ENCODE measurements at regions not wholly inside any gene's neighbourhood (a gene's known extent, or its start where the extent isn't known, plus 50 kb on each side); places are given as distances from the start of the nearest gene placed in this dataset.

DNA sequence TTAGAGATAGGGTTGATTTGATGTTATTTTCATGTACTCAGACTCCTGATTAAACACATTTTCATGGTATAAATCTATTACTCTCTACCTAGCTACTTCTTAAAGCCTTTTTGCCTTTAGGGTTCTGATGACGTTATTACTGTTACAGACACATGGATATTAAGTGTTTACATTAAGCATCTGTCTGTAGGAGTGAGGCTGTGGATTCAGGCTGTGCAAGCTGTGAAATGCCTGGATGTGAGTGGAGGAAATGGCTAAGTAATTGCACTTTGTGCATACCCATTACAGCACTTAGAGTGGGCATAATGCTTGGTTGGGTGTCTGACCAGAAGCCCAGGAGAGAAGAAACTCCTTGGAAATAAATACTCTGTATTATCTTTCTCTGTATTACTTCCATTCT lies 186.8 kb downstream of the SNX18 start:
- TF ChIP-seq POLR2A (IDR thresholded peaks at IDR 0.05): no peak
- no peak for TF ChIP-seq CTCF (IDR thresholded peaks at IDR 0.05)
- 26 to 61% methylated on average over 1 of the region's 1 CpG for WGBS, 2 donors
- no peak for DNase-seq (ENCODE audit: low spot score in 2 of 2)
- intact Hi-C loops (cut with DNase I; ENCODE audit: low total_unique reads): no loop called here
- no peak overlapping the region for H3K4me3 ChIP-seq (ENCODE audit: low read depth, poor library complexity, severe bottlenecking)

DNA sequence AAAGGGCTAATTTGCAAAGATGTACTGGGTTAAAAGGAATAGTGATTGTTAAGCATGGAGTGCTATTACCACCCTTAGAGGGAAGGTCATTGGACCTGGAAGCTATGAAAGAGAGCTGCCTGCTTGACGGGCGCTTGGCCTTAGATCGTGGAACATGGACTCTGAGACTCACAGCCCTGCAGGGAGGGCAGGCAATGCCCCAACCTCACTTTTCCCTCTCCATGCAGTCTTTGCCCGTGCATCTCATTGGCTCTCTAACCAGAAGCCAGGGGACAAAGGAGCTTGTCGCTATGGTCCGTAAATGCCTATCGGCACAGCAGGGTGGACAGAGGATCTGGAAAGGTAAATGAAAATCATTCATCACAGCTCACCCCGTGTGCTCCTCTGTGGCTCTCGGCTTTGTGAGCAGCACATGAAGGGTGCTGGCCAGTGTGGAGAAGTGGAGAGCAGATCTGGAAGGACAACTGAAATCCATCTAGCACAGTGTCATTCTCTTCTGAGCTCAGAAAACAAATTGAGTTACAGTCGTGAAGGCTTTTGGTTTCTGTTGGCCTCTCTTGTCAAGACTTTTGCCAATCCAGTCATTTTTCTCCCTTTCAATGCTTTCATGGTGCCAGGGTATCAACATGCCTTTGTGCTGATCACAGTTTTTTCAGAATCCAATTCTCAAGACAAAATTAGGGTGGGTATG lies 186.2 kb downstream of the SNX18 start:
- WGBS, 2 donors: 66 to 83% methylated on average over 10 of the region's 10 CpGs
- intact Hi-C loops (cut with DNase I; ENCODE audit: low total_unique reads): no loop called here
- DNase-seq (ENCODE audit: low spot score in 2 of 2): no peak
- TF ChIP-seq POLR2A (IDR thresholded peaks at IDR 0.05) (no peak), CTCF (IDR thresholded peaks at IDR 0.05) (no peak)
- H3K4me3 ChIP-seq (ENCODE audit: low read depth, poor library complexity, severe bottlenecking): no peak overlapping the region

DNA sequence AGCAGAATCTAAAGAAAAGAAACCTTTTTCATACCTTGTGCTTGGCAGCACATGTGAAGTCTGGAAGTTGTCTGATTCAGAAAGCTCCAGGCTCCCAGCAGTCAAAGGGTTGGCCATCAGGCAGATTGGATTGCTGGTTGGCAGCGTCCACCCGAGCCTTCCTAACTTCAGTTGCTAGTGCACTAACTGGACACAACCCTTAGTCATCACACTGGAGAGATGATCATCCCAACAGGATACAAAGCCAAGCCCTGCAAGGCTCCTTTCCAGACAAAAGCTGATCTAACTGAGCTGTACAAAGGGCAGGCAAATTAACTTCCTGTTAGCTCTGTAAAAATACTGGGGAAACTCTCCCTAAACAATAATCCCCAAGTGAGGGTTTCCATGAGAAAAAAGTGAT lies 185.6 kb downstream of the SNX18 start:
- DNase-seq (ENCODE audit: low spot score in 2 of 2): peak in 1 of 2 donors; percentile 90
- intact Hi-C loops (cut with DNase I; ENCODE audit: low total_unique reads): no loop called here
- WGBS, 2 donors: 26 to 39% methylated on average over 2 of the region's 2 CpGs
- no peak overlapping the region for H3K4me3 ChIP-seq (ENCODE audit: low read depth, poor library complexity, severe bottlenecking)
- TF ChIP-seq POLR2A (IDR thresholded peaks at IDR 0.05) (no peak), CTCF (IDR thresholded peaks at IDR 0.05) (no peak)

GRCh38 chr5:54702470-54702869 lies 184.9 kb downstream of the SNX18 start:
- TF ChIP-seq CTCF (IDR thresholded peaks at IDR 0.05): no peak
- TF ChIP-seq POLR2A (IDR thresholded peaks at IDR 0.05): no peak
- no peak overlapping the region for H3K4me3 ChIP-seq (ENCODE audit: low read depth, poor library complexity, severe bottlenecking)
- intact Hi-C loops (cut with DNase I; ENCODE audit: low total_unique reads): no loop called here
- DNase-seq (ENCODE audit: low spot score in 2 of 2): no peak
- WGBS, 2 donors: 46 to 75% methylated on average over 1 of the region's 1 CpG

- TF ChIP-seq POLR2A (IDR thresholded peaks at IDR 0.05): no peak
- no peak for TF ChIP-seq CTCF (IDR thresholded peaks at IDR 0.05)
- H3K4me3 ChIP-seq (ENCODE audit: low read depth, poor library complexity, severe bottlenecking): no peak overlapping the region
- WGBS, 2 donors: 79 to 80% methylated on average over 5 of the region's 5 CpGs
- intact Hi-C loops (cut with DNase I; ENCODE audit: low total_unique reads): no loop called here
- DNase-seq (ENCODE audit: low spot score in 2 of 2): no peak
Measured at GRCh38 chr5:54700986-54701578, 183.5 kb downstream of the SNX18 start.

DNA sequence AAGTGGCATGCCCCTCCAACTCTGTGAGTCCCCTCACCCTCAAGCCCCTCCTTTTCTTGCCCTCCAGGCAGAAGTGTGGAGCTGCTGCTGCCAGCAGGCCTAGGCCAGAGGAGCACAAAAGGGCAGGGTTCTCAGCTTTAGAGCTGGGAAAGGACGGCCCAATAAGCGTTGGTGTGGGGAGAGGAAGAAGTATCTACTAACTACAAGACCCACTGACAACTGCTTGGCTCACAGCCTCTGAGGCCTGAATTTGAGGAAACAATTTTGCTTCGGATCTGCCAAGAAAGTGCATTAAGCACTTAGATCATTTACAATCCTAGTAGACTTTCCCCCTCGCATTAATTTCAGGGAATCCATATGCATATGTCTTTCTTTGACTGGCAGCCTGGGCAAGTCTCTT lies 179.4 kb downstream of the SNX18 start:
- DNase-seq (ENCODE audit: low spot score in 2 of 2): no peak
- intact Hi-C loops (cut with DNase I; ENCODE audit: low total_unique reads): no loop called here
- TF ChIP-seq CTCF (IDR thresholded peaks at IDR 0.05) (no peak), POLR2A (IDR thresholded peaks at IDR 0.05) (no peak)
- no peak overlapping the region for H3K4me3 ChIP-seq (ENCODE audit: low read depth, poor library complexity, severe bottlenecking)
- WGBS, 2 donors: 36 to 38% methylated on average over 4 of the region's 4 CpGs

Measured in lower leg skin (tissue), 4 donors.